H1 (cell line): ENCODE measurements at regions not wholly inside any gene's neighbourhood (a gene's known extent, or its start where the extent isn't known, plus 50 kb on each side); places are given as distances from the start of the nearest gene placed in this dataset.
"Not testable (repeated sequence)": the region's sequence is repeated elsewhere in the genome, so short reads cannot be mapped to it uniquely, and the experiment has no call there.

Source experiments
- CTCF ChIA-PET: fragments of 300-600 bp; sonication (Branson Sonifier 250); formaldehyde crosslinking; loops from one replicate; lab custom pipeline; 2021; ENCODE audit not compliant: partially characterized antibody; lab: Charles Lee
- POLR2A ChIA-PET: fragments of 300-600 bp; sonication (Branson Sonifier 250); formaldehyde crosslinking; loops from one replicate; lab custom pipeline; 2021; ENCODE audit warnings: inconsistent platforms; ENCODE audit not compliant: partially characterized antibody; lab: Charles Lee
- DNase-seq, 2 experiments: peaks; one replicate each; pipeline versions ENCODE4 v3.0.0 to v3.0.0-alpha.2; 2010 to 2022; ENCODE audit warnings: low spot score in 2 of 2, low read depth in 1 of 2, mixed read lengths in 1 of 2
- FAIRE-seq: peaks from 2 replicates; lab custom pipeline; 2011; peaks lifted over from hg19 to GRCh38; lab: Jason Lieb, UNC
- H2AFZ ChIP-seq: 2 replicates; pipeline ENCODE4 v1.8.1; 2012; ENCODE audit warnings: low read length, inconsistent platforms
- H2AK5ac ChIP-seq: 2 replicates; pipeline ENCODE4 v1.6.1; 2013; ENCODE audit warnings: low read depth, low read length
- H2BK120ac ChIP-seq: replicated peaks from 2 replicates; pipeline ENCODE3; 2013; ENCODE audit warnings: low read depth, low read length, inconsistent platforms
- H2BK12ac ChIP-seq: 2 replicates; pipeline ENCODE4 v1.6.1; 2013; ENCODE audit warnings: low read depth, low read length
- H2BK15ac ChIP-seq: 2 replicates; pipeline ENCODE4 v1.6.1; 2013; ENCODE audit warnings: low read length
- H2BK20ac ChIP-seq: 2 replicates; pipeline ENCODE4 v1.6.1; 2013; ENCODE audit warnings: low read length
- H2BK5ac ChIP-seq: 2 replicates; pipeline ENCODE4 v1.6.1; 2013; ENCODE audit warnings: low read depth, low read length
- H3K14ac ChIP-seq: 2 replicates; pipeline ENCODE4 v1.6.1; 2013; ENCODE audit warnings: inconsistent platforms; ENCODE audit not compliant: insufficient read length
- H3K18ac ChIP-seq: 2 replicates; pipeline ENCODE4 v1.6.1; 2013; ENCODE audit warnings: low read length; ENCODE audit errors: extremely low read depth
- H3K23ac ChIP-seq: 2 replicates; pipeline ENCODE4 v1.6.1; 2013; ENCODE audit warnings: inconsistent platforms; ENCODE audit not compliant: insufficient read length
- H3K23me2 ChIP-seq: 2 replicates; pipeline ENCODE4 v1.6.1; 2013; ENCODE audit warnings: low read depth, low read length
- H3K27ac ChIP-seq: 2 replicates; pipeline ENCODE4 v1.6.1; 2011; ENCODE audit warnings: low read depth, low read length, inconsistent platforms
- H3K27me3 ChIP-seq, 4 experiments: replicated peaks in 1 of 4; 1 replicate in 1 of 4; 2 replicates in 3 of 4; pipeline versions ENCODE4 v1.6.1 to v1.8.1; 2011 to 2013; ENCODE audit warnings: low read length in 3 of 4, mild to moderate bottlenecking in 3 of 4, inconsistent platforms in 2 of 4, mixed read lengths in 2 of 4, moderate library complexity in 1 of 4; ENCODE audit not compliant: control insufficient read depth in 3 of 4, insufficient read depth in 3 of 4; ENCODE audit errors: extremely low read depth in 1 of 4
- H3K36me3 ChIP-seq, 4 experiments: 2 replicates each; pipeline versions ENCODE4 v1.6.1 to v1.8.1; 2011 to 2013; ENCODE audit warnings: mild to moderate bottlenecking in 4 of 4, low read length in 3 of 4, moderate library complexity in 2 of 4, control low read depth in 1 of 4, inconsistent platforms in 1 of 4; ENCODE audit not compliant: insufficient read depth in 4 of 4, control insufficient read depth in 2 of 4
- H3K4ac ChIP-seq: replicated peaks from 2 replicates; pipeline ENCODE3; 2013; ENCODE audit warnings: low read length, low read depth, mixed read lengths, inconsistent platforms; ENCODE audit not compliant: insufficient read length
- H3K4me1 ChIP-seq, 4 experiments: replicated peaks in 1 of 4; 1 replicate in 1 of 4; 2 replicates in 3 of 4; pipeline versions ENCODE4 v1.6.1 to v1.8.1; 2011 to 2013; ENCODE audit warnings: low read length in 3 of 4, inconsistent platforms in 2 of 4, mixed read lengths in 1 of 4; ENCODE audit not compliant: insufficient read depth in 4 of 4, control insufficient read depth in 3 of 4
- H3K4me2 ChIP-seq, 2 experiments: 2 replicates each; pipeline versions ENCODE4 v1.6.1 to v1.8.1; 2011 to 2013; ENCODE audit warnings: low read depth in 2 of 2, low read length in 2 of 2, control low read depth in 1 of 2, inconsistent platforms in 1 of 2, mild to moderate bottlenecking in 1 of 2; ENCODE audit not compliant: insufficient read depth in 1 of 2
- H3K4me3 ChIP-seq, 4 experiments: fragments of 200-600, 300-600 bp in 1 of 4; sonication (generic), shearing (Covaris generic), sonication (Bioruptor Twin) in 1 of 4; 2 replicates each; pipeline versions ENCODE4 v1.5.1 to v1.8.1; 2011 to 2016; ENCODE audit warnings: low read length in 4 of 4, low read depth in 3 of 4, control low read depth in 2 of 4, inconsistent platforms in 2 of 4, mild to moderate bottlenecking in 2 of 4, mixed read lengths in 1 of 4, moderate library complexity in 1 of 4; ENCODE audit not compliant: insufficient read depth in 2 of 4; ENCODE audit errors: extremely low read depth in 1 of 4
- H3K56ac ChIP-seq: replicated peaks from 2 replicates; pipeline ENCODE3; 2013; ENCODE audit warnings: low read depth, mild to moderate bottlenecking, mixed read lengths, low read length, inconsistent platforms; ENCODE audit not compliant: insufficient read length
- H3K79me1 ChIP-seq: 2 replicates; pipeline ENCODE4 v1.6.1; 2013; ENCODE audit warnings: low read depth, low read length, control low read depth
- H3K79me2 ChIP-seq, 2 experiments: 2 replicates each; pipeline versions ENCODE4 v1.6.1 to v1.8.1; 2012 to 2013; ENCODE audit warnings: low read length in 2 of 2, mild to moderate bottlenecking in 2 of 2, inconsistent platforms in 1 of 2; ENCODE audit not compliant: insufficient read depth in 2 of 2, control insufficient read depth in 1 of 2
- H3K9ac ChIP-seq, 4 experiments: replicated peaks in 1 of 4; 1 replicate in 1 of 4; 2 replicates in 3 of 4; pipeline versions ENCODE4 v1.6.1 to v1.8.1; 2011 to 2013; ENCODE audit warnings: low read depth in 3 of 4, low read length in 3 of 4, control low read depth in 2 of 4, mild to moderate bottlenecking in 2 of 4, moderate library complexity in 2 of 4, inconsistent platforms in 1 of 4; ENCODE audit errors: extremely low read depth in 1 of 4
- H3K9me3 ChIP-seq, 2 experiments: 2 replicates each; pipeline versions ENCODE4 v1.6.1 to v1.8.1; 2012 to 2013; ENCODE audit warnings: mild to moderate bottlenecking in 2 of 2, moderate library complexity in 2 of 2, control low read depth in 1 of 2, inconsistent platforms in 1 of 2, low read depth in 1 of 2, low read length in 1 of 2, mixed read lengths in 1 of 2; ENCODE audit not compliant: insufficient read depth in 2 of 2
- H4K20me1 ChIP-seq, 2 experiments: replicated peaks in 1 of 2; 2 replicates each; pipeline versions ENCODE3 to v1.8.1; 2011 to 2013; ENCODE audit warnings: inconsistent platforms in 2 of 2, low read length in 2 of 2, mild to moderate bottlenecking in 1 of 2; ENCODE audit not compliant: insufficient read depth in 2 of 2, control insufficient read depth in 1 of 2
- H4K5ac ChIP-seq: 2 replicates; pipeline ENCODE4 v1.6.1; 2013; ENCODE audit warnings: low read length, low read depth, mixed read lengths, inconsistent platforms; ENCODE audit not compliant: insufficient read length
- H4K8ac ChIP-seq: 2 replicates; pipeline ENCODE4 v1.8.0; 2013; ENCODE audit warnings: mild to moderate bottlenecking, moderate library complexity, low read length, inconsistent platforms; ENCODE audit not compliant: insufficient read depth; ENCODE audit errors: extremely low read depth
- H4K91ac ChIP-seq: replicated peaks from 2 replicates; pipeline ENCODE3; 2013; ENCODE audit warnings: low read length, mixed read lengths, inconsistent platforms; ENCODE audit not compliant: insufficient read length
- WGBS, 2 experiments: shearing (Covaris generic) in 1 of 2; methylation state at CpG; one replicate each; pipeline versions ENCODE4 v1.1.6 to v1.1.7; 2013 to 2015; ENCODE audit warnings: low lambda C conversion rate in 2 of 2, mixed read lengths in 2 of 2, inconsistent platforms in 1 of 2, low coverage in 1 of 2, missing lambda C conversion rate in 1 of 2; ENCODE audit not compliant: insufficient replicate concordance in 2 of 2, insufficient coverage in 1 of 2, insufficient read length in 1 of 2; ENCODE audit errors: extremely low coverage in 1 of 2, missing lambda C conversion rate in 1 of 2; 5-methylcytosine and 5-hydroxymethylcytosine counted together

DNA sequence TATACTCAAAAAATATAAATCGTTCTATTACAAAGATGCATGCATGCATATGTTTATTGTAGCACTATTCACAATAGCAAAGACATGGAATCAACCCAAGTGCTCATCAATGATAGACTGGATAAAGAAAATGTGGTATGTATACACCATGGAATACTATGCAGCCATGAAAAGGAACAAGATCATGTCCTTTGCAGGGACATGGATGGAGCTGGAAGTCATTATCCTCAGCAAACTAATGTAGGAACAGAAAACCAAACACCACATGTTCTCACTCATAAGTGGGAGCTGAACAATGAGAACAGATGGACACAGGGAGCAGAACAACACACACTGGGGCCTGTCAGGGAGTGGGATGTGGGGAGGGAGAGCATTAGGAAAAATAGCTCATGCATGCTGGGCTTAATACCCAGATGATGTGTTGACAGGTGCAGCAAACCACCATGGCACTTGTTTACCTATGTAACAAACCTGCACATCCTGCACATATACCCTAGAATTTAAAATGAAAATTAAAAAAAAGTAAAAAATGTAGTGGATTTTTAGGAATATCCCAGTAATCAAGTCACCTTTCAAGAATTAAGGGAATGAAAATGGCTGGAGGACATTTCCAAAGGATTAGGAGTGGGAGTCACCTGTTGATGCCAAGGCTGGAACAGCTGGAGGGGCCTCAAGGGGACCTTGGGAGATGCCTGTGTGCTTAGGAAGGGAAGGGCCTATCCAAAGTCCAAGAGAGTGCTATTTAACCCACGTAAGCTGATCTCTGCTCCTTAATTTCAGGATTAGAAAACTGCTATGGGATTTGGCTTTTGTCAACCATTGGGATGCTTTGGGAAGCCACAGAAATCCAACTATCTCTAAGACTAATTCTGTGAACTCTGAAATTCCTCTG lies 156.9 kb upstream of the FAM20A start:
- H2BK120ac ChIP-seq, H3K4me1 ChIP-seq, H3K18ac ChIP-seq, H2BK5ac ChIP-seq, H3K9me3 ChIP-seq, H3K23me2 ChIP-seq, DNase-seq, H3K79me1 ChIP-seq, H3K4me2 ChIP-seq, H3K79me2 ChIP-seq, H3K56ac ChIP-seq, H4K5ac ChIP-seq, H3K23ac ChIP-seq, H2AK5ac ChIP-seq, H3K14ac ChIP-seq, H3K27ac ChIP-seq, H3K27me3 ChIP-seq, POLR2A ChIA-PET, H3K9ac ChIP-seq, H3K36me3 ChIP-seq, H4K20me1 ChIP-seq, H4K91ac ChIP-seq, H2BK15ac ChIP-seq, H2AFZ ChIP-seq, FAIRE-seq, H4K8ac ChIP-seq, H3K4me3 ChIP-seq, H3K4ac ChIP-seq, H2BK12ac ChIP-seq: not testable (repeated sequence)
- CTCF ChIA-PET = interaction anchor here (0.7 to 2.2 kb wide), 6 partner anchors 14 to 220 kb away, joined by 3 to 6 read pairs (median 4); no protein-coding TSS in a partner anchor
- peak overlapping the region; percentile 72 for H2BK20ac ChIP-seq
- 85% methylated on average over 2 of the region's 2 CpGs; no CpG with 5 or more reads in 1 of the 2 experiments for WGBS, 2 experiments
